ENCODE measurements at regions not wholly inside any gene's neighbourhood (a gene's known extent, or its start where the extent isn't known, plus 50 kb on each side); places are given as distances from the start of the nearest gene placed in this dataset.

DNA sequence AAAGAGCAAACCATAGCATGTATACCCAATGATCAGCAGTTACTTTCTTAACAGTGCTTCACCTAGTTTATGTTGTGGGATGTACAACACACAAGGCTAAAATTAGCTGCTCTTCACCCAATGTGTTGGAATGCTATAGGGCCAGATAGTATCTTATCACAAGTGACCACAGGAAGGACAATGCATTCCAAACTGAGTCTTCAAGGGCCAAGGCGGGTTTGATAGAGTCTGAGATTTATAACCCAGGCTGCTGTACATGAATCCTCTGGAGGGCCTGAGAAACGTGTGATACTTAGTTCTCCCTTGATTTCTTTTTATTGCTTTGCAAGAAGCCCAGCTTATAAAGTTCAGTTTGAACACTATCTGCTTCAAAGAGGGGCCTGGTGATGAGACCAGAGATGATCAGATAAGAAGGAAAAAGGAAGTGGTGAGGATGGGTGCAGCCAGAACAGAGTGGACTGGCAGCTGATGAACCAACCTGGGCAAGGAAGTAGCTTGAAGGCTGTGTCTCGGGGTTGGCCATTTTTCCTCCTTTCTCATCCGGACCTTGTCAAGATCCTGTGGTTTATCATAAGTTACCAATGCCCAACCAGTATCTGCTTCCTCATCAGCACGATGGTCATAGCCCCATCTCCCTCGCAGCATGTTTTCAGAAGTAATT is 62.2 kb upstream of the BMP2 start:
- Histone ChIP-seq H2AK5ac (ENCODE audit: insufficient read length, low read length) (no peak overlapping the region), H2BK15ac (ENCODE audit: low read depth, low read length) (no peak overlapping the region), H3K18ac (ENCODE audit: insufficient read length, low read depth, low read length) (no peak overlapping the region), H4K91ac (ENCODE audit: insufficient read length, low read depth, low read length) (no peak overlapping the region), H3K9me3 (ENCODE audit: control insufficient read depth, low read depth, low read length) (no peaks in the 10 kb centered on the region), H4K5ac (ENCODE audit: insufficient read length, low read depth, low read length) (no peak overlapping the region), H3K9ac (ENCODE audit: extremely low read depth, insufficient read length, low read length) (no peak overlapping the region), H2BK20ac (ENCODE audit: low read depth, low read length, poor library complexity, severe bottlenecking) (no peak overlapping the region), H2BK12ac (ENCODE audit: insufficient read length, low read depth, low read length) (no peak overlapping the region), H2BK5ac (ENCODE audit: insufficient read length, low read length) (no peak overlapping the region), H3K23me2 (ENCODE audit: insufficient read length, low read depth, low read length, poor library complexity, severe bottlenecking) (no peaks in the 10 kb centered on the region), H3K4ac (ENCODE audit: low read depth, low read length) (no peak overlapping the region), H2AFZ (ENCODE audit: low read length) (no peak overlapping the region), H3K4me2 (ENCODE audit: insufficient read depth, insufficient read length, low read length) (no peak overlapping the region), H3K56ac (ENCODE audit: insufficient read length, low read depth, low read length) (no peak overlapping the region), H3K79me1 (ENCODE audit: insufficient read depth, low read depth, low read length, poor library complexity, severe bottlenecking) (no peaks in the 10 kb centered on the region), H3K27ac (ENCODE audit: insufficient read length, low read depth, low read length) (no peak overlapping the region), H3T11ph (ENCODE audit: low read length) (no peak overlapping the region), H4K20me1 (ENCODE audit: control insufficient read depth, insufficient read depth, insufficient read length) (no peaks in the 10 kb centered on the region), H3K14ac (ENCODE audit: insufficient read depth, low read length) (no peak overlapping the region), H3K4me1 (ENCODE audit: insufficient read depth, low read length) (no peaks in the 10 kb centered on the region), H3K79me2 (ENCODE audit: insufficient read depth, low read length) (no peaks in the 10 kb centered on the region), H4K8ac (replicated peaks; ENCODE audit: insufficient read length, low read depth, low read length) (no peak overlapping the region), H3K27me3 (ENCODE audit: insufficient read depth, low read length) (no peaks in the 10 kb centered on the region), H2BK120ac (ENCODE audit: low read depth, low read length, poor library complexity, severe bottlenecking) (no peak overlapping the region), H3K23ac (ENCODE audit: insufficient read length, low read depth, low read length) (no peak overlapping the region)
- TF ChIP-seq, protein P1, sequence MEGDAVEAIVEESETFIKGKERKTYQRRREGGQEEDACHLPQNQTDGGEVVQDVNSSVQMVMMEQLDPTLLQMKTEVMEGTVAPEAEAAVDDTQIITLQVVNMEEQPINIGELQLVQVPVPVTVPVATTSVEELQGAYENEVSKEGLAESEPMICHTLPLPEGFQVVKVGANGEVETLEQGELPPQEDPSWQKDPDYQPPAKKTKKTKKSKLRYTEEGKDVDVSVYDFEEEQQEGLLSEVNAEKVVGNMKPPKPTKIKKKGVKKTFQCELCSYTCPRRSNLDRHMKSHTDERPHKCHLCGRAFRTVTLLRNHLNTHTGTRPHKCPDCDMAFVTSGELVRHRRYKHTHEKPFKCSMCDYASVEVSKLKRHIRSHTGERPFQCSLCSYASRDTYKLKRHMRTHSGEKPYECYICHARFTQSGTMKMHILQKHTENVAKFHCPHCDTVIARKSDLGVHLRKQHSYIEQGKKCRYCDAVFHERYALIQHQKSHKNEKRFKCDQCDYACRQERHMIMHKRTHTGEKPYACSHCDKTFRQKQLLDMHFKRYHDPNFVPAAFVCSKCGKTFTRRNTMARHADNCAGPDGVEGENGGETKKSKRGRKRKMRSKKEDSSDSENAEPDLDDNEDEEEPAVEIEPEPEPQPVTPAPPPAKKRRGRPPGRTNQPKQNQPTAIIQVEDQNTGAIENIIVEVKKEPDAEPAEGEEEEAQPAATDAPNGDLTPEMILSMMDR (conservative IDR thresholded peaks at IDR 0.05) = no peak
- Mint-ChIP-seq H3K9me3 (no peaks in the 10 kb centered on the region), H3K4me1 (peaks cover 9 to 10% of the 10 kb centered on the region in 2 experiments), H3K27ac (no peak overlapping the region), H3K4me3 (no peak overlapping the region), H3K36me3 (ENCODE audit: insufficient read depth in 1 of 3, low read depth in 3 of 3) (no peaks in the 10 kb centered on the region), H3K27me3 (ENCODE audit: low read depth) (no peaks in the 10 kb centered on the region)
- WGBS (ENCODE audit: extremely low coverage, insufficient read length, low lambda C conversion rate) = no CpG with 5 or more reads among the region's 6 CpGs
- DNase-seq = no peak

All from H9 (cell line).